WTC11 (cell line): ENCODE measurements at regions not wholly inside any gene's neighbourhood (a gene's known extent, or its start where the extent isn't known, plus 50 kb on each side); places are given as distances from the start of the nearest gene placed in this dataset.

Experiments used
- MAX ChIP-seq: sonication (generic); formaldehyde crosslinking; IDR thresholded peaks from 2 replicates; pipeline ENCODE4 v1.8.0; 2022; ENCODE audit warnings: mild to moderate bottlenecking, missing genetic modification reagents
- MLX ChIP-seq: sonication (generic); formaldehyde crosslinking; IDR thresholded peaks from 2 replicates; pipeline ENCODE4 v1.8.1; 2023; ENCODE audit warnings: mild to moderate bottlenecking, missing genetic modification reagents, moderate library complexity
- ZNF121 ChIP-seq: sonication (generic); formaldehyde crosslinking; IDR thresholded peaks from 2 replicates; pipeline ENCODE4 v1.8.0; 2023; ENCODE audit warnings: missing genetic modification reagents
- TF ChIP-seq, protein P1 (sequence below): fragments of 250-450 bp; sonication (Bioruptor Pico); IDR thresholded peaks from 2 replicates; pipeline ENCODE4 v1.9.0; 2021; ENCODE audit warnings: mild to moderate bottlenecking
- TF ChIP-seq, protein P2 (sequence below): fragments of 200-600 bp; IDR thresholded peaks from 2 replicates; pipeline ENCODE4 v1.8.0; 2022; ENCODE audit warnings: antibody characterized with exemption

GRCh38 chr3:140830391-140830790, 111.2 kb upstream of the SLC25A36 start:
- TF ChIP-seq MAX (CRISPR knock-in tag) (no peak), ZNF121 (CRISPR knock-in tag) (no peak), MLX (no peak)
- TF ChIP-seq, protein P1, sequence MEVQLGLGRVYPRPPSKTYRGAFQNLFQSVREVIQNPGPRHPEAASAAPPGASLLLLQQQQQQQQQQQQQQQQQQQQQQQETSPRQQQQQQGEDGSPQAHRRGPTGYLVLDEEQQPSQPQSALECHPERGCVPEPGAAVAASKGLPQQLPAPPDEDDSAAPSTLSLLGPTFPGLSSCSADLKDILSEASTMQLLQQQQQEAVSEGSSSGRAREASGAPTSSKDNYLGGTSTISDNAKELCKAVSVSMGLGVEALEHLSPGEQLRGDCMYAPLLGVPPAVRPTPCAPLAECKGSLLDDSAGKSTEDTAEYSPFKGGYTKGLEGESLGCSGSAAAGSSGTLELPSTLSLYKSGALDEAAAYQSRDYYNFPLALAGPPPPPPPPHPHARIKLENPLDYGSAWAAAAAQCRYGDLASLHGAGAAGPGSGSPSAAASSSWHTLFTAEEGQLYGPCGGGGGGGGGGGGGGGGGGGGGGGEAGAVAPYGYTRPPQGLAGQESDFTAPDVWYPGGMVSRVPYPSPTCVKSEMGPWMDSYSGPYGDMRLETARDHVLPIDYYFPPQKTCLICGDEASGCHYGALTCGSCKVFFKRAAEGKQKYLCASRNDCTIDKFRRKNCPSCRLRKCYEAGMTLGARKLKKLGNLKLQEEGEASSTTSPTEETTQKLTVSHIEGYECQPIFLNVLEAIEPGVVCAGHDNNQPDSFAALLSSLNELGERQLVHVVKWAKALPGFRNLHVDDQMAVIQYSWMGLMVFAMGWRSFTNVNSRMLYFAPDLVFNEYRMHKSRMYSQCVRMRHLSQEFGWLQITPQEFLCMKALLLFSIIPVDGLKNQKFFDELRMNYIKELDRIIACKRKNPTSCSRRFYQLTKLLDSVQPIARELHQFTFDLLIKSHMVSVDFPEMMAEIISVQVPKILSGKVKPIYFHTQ (CRISPR knock-in tag): no peak
- TF ChIP-seq, protein P2, sequence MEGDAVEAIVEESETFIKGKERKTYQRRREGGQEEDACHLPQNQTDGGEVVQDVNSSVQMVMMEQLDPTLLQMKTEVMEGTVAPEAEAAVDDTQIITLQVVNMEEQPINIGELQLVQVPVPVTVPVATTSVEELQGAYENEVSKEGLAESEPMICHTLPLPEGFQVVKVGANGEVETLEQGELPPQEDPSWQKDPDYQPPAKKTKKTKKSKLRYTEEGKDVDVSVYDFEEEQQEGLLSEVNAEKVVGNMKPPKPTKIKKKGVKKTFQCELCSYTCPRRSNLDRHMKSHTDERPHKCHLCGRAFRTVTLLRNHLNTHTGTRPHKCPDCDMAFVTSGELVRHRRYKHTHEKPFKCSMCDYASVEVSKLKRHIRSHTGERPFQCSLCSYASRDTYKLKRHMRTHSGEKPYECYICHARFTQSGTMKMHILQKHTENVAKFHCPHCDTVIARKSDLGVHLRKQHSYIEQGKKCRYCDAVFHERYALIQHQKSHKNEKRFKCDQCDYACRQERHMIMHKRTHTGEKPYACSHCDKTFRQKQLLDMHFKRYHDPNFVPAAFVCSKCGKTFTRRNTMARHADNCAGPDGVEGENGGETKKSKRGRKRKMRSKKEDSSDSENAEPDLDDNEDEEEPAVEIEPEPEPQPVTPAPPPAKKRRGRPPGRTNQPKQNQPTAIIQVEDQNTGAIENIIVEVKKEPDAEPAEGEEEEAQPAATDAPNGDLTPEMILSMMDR: no peak
